Left renal pelvis (tissue), 4 donors: ENCODE measurements at regions not wholly inside any gene's neighbourhood (a gene's known extent, or its start where the extent isn't known, plus 50 kb on each side); places are given as distances from the start of the nearest gene placed in this dataset.
"Not testable (repeated sequence)": the region's sequence is repeated elsewhere in the genome, so short reads cannot be mapped to it uniquely, and the experiment has no call there.

Experiments
- DNase-seq, 4 donors: peaks; one replicate each; pipeline ENCODE4 v3.0.0-alpha.2; 2013; ENCODE audit warnings: low read depth in 4 of 4, low spot score in 3 of 4

DNA sequence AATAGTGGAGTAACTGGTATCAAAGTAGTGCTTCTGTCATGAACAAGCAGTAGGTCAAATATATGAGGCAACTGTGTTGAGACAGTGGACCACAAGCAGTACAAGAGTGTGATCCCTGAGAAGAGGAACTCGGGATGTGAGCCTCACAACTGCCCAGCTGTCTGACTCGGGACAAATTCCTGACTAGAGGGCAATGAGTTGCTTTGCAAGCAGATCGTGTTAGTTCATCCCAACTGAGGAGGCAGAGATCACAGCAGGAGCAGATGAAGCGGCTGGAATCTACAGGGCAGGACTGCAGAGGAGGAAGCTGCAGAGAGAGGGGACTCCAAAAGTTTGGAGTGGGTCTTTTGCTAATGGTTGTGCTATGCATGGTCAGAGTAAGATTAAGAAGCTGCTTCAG is 741.1 kb downstream of the DIAPH3 start:
- DNase-seq, result no peak

DNA sequence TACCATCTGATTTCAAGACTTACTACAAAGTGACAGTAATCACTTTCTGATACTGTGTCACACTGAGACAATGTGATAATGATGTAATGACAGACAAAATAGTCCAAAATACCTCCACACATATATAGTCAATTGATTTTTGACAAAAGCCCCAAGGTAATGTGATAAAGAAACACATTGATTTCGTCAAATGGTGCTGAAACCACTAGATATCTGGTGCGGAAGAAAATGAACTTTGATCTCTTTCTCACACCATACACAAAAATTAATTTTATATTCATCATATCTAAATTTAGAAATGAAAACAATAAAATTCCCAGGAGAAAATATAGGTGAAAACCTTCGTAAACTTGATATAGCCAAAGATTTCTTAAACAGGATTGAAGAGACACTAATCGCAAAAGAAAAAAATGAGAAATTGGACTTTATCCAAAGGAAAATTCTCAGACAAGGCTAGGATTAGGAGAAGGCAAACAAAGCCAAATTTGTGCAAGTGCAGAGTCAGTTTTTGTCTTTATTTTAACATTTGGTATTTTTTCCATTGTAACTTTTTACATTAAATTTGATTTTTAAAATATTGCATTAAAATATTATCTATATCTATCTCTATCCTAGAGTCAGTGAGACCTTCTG is 739.9 kb downstream of the DIAPH3 start:
- no peak for DNase-seq

DNA sequence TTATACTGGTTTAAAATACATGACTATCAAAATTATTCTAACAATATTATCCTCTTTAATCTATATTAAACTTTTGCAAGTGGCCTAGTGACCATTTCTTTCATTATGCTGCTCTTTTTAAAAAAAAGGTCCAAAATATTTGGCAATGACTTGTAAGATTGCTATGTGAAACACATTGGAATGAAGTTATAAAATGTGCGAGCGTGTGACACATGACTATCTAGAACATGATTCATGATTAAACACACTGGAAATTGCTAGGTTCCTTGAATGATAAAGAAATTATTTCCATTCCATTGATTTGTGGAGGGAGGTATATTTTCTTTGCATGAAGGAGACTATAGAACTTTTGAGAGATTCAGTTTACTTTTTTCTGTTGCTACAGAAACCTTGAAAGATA is 739.1 kb downstream of the DIAPH3 start:
- DNase-seq, result no peak

DNA sequence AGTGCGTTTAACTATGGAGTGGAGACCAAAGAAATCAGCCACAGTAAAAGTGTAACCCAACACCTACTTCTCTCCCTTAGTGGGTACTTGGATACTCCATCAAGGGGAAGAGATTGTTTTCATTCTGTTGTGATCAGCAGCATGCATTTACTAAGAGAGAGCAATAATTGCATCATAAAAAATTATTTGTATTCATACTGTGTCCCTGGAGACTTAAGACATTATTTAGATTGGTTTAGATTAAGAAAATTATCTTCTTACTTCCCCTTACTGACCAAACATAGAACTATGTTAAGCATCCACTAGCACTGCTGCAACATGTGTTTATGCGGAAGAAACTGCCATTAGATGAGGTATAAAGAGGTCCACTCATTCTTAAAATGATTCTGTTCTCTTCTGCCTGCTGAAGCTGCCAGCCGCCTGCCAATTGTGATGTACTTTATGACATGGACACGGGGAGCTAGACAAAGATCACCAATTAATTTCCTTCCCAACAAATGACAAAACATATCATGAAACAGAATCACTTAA is 738.5 kb downstream of the DIAPH3 start:
- DNase-seq, result no peak

DNA sequence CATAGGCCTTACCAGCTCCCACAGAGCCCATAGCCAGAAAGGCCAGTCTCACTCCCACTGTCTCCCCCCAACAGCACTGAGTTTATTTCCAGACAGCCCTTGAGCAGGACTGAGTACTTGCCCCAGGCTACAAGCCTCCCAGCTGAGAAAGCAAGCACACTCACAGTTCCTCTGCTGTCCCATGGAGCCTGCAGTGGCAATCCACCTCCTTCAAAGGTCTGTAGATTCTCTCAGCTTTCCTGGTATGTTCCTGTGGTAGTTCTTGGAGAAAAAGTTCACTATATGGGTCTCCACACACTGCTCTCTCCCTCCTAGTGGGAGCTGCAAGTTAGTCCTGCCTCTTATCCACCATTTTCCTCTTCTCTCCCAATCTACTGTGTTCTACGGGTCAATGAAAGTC is 728.7 kb downstream of the DIAPH3 start:
- DNase-seq, result no peak

DNA sequence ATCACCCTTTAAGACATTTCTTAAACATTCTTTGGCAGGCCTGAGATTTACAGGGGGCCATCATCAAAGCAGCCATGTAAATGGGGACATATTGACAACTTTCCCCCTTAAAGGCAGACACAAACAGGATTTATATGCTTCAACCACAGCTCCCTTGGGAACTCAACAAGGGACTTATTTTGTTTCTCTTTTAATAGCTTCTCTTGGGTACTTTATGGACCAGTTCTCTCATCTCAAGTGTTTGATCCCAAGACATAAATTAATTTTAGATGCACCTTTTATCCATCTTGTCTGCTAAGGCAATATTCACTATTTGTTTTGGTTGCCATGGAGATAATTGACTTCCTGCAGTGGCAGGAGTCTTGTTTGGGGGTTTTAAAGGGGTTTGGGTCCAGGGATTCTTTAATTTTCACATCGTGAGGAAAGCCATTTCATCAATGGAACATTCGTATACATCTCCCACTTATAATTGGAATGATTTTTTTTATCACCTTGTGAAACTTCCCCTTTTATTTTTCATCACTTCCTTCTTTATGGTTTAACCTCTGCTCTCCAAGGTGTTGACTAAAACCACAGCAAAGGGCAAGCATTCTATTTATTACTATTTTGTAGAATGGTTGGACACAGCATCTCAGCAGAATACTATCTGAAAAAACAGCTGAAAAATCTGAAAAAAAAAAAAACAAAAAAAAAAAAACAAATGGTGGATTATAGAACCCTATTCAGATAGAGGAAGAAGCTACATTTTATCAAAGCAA is 726.0 kb downstream of the DIAPH3 start:
- no peak for DNase-seq

DNA sequence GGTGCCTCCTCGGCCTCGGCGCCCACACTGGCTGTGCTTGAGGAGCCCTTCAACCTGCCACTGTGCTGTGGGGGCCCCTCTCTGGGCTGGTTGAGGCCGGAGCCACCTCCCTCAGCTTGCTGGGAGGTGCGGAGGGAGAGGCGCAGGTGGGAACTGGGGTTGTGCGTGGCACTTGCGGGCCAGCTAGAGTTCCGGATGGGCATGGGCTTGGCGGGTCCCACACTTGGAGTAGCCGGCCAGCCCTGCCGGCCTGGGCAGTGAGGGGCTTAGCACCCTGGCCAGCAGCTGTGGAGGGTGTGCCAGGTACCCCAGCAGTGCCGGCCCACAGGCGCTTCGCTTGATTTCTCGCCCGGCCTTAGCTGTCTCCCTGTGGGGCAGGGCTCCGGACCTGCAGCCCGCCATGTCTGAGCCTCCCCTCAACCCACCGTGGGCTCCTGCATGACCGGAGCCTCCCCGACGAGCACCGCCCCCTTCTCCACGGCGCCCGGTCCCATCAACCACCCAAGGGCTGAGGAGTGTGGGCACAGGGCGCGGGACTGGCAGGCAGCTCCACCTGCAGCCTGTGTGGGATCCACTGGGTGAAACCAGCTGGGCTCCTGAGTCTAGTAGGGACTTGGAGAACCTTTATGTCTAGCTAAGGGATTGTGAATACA is 723.8 kb downstream of the DIAPH3 start:
- no peak for DNase-seq

DNA sequence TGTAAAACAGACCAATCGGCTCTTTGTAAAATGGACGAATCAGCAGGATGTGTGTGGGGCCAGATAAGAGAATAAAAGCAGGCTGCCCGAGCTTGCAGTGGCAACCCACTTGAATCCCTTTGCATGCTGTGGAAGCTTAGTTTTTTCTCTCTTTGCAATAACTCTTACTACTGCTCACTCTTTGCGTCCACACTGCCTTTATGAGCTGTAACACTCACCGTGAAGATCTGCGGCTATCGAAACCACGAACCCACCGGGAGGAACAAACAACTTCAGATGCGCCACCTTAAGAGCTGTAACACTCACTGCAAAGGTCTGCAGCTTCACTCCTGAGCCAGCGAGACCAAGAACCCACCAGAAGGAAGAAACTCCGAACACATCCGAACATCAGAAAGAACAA is 722.7 kb downstream of the DIAPH3 start:
- not testable (repeated sequence) for DNase-seq

DNA sequence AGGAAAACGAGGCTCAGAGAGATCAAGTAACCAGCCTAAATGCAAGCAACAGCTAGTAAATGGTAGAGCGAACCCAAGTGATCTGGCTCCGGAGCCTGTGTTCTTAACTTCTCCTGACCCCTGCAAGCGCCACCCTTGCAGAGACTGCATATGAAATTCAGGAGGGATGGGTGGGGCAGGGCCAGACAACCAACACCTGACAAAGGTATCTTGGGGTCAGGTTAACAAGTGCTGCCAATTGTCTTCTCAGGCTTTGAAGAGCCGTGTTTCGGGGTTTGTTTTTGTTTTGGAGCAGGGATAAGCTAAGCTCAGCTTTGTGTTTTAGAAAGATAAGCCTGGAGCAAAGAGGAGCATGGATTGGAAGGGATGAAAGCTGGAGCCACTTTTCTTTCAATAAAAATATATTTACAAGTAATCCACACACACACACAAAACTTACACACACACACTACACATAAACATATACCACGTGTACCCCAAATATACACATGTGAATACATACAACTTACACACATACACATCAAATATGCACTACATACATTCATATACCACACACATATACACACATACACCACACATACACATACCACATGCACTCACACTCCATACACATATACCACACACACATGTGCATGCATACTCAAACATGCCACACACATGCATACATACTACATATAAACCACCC is 722.0 kb downstream of the DIAPH3 start:
- no peak for DNase-seq

DNA sequence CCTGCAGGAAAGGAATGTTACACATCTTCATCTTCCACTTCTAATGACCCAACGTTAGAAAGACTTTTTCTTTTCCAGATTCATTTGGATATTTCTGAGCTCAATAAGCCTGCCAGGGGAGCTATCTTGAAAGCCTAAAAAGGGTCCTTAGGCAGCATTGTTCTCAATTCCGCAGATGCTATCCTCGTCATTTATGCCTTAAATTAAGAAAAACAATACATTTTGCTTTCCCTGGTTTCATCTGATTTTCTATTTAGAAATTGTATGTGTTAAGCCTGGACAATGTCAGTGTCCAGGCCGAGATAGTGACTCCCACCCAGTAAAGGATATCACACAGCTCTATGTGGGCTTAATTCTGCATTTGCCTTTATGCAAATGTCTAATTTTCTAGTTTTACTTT is 721.3 kb downstream of the DIAPH3 start:
- no peak for DNase-seq

DNA sequence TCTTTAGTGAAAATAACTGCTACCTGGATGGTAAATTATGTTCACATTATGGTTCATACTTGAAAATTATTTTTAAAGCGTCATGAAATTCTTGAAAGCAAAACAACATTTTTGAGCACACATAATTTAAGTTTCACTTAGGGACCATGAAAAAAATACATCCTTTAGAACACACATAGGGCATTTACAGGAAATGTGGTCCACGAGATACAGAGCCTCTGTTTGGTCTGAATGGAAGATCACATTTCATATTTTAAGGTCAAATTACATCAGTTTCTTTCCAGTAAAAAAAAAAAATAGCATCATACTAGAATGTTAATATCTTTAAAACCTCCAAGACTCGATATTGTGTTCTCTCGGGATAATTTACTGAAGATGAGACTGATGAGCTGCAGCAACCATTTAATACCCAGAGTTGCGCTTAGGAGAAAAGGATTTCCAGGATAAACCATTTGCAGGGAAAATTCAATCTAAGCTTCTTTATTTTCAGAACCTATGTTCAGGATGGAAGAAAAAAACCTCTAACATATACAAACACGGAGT is 720.7 kb downstream of the DIAPH3 start:
- DNase-seq, result no peak

DNA sequence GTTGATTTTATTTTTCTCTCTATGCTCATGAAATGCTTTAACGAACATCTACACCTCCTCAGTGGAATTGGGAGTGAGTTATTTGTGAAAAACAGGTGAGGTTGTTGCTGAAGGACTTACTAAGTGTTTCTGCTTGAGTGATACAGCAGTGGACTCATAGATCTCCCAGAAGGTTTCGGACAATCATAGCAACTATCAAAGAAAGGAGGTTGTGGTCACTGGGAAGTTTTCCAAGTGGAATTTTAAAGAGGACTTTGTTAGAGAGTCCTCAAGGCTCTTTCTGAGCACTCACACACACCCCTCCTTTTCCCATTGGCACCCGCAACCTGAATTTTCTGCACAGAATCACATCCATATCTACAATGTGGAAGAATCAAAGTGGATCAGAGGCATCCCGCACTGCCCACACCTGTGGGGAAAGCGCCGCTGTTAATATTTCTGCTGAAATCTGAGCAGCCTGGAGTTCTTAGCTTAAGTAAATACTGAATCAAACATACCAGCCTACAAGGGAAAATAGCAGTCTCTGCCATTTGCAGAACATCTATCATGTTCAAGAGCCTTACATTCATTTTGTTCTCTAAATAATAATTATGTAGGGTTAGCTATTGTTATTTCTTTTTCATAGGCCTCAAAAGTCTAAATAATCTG is 719.4 kb downstream of the DIAPH3 start:
- no peak for DNase-seq

DNA sequence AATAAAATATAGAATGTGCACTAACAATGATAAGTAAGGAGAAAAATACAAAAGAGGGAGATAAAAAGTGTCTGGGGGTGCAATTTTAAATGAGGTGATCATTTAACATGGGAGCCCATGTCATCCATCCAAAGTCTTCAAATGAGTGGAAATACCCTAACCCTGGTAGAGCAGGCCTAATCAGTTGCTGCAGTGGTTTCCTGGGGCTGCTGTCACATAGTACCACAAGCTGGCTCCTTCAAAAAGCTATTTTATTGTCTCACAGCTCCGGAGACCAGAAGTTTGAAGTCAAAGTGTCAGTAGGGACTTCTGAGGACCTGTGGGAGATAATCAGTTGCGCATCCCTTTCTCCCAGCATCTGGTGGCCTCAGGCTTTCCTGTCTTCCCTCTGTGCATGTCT is 717.9 kb downstream of the DIAPH3 start:
- no peak for DNase-seq

DNA sequence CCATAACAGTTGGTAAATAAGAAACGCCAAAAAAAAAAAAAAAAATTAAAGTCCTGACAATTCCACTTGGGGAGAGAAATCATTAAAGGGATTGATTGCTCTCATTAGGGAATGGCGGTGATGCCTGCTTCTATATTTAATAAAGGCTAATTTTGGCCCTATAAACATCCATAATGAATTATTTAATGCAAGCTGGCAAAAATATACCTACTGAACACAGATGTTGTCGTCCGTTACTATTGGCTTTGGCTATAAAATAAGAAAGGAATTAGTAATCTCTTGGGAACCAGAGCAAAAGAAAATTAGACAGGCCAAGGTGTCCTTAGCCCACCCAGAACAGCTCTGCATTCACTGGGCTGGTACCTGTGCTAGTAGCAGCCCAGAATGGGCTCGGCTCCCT is 717.3 kb downstream of the DIAPH3 start:
- DNase-seq, result no peak

DNA sequence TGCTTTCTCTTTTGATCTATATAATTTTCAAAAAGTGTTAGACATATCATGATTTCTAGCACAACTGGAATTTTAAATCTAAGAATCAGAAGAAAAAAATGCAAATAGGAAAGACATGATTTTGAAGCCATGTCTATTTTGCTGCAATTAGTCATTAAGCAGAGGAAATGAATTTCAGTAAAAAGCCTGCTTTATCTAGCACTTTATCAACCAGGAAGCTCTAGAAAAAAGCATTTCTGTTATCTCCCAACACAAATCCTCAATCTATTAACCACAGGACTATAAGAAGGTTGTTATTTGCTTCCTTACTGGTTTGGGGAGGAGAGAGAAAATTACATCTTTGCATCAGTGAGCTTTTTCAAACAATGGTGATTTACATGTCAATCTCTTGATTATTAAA is 716.7 kb downstream of the DIAPH3 start:
- no peak for DNase-seq

DNA sequence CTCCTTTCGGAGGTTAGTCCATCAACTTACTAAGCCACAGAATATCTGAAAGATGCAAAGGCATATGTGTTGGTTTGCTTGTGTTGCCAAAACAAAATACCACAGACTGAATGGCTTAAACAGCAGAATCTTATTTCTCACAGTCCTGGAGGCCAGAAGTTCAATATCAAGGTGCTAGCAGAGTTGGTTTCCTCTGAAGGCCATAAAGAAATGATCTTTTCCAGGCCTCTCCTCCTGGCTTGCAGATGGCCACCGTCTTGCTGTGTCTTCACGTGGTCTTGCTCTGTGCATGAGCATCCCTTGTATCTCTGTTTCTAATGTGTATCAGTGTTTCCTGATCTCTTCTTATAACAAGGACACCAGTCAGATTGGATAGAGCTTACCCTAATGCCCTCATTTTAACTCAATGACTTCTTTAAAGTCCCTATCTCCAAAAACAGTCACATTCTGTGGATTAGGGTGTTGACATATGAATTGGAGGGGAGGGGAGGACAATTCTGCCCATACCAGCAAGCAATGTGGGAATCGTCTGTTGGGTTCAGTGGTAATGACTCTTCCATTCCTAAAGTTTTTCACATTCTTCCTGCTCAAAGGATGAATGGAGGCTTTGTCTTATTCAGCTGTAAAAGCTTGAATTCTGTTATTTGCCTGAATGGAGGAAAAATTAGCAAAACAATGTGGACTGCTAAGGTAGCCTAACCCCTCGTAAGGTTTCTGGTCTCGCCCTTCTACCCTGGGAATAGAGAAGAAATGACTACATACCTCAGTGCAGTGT is 715.7 kb downstream of the DIAPH3 start:
- no peak for DNase-seq

DNA sequence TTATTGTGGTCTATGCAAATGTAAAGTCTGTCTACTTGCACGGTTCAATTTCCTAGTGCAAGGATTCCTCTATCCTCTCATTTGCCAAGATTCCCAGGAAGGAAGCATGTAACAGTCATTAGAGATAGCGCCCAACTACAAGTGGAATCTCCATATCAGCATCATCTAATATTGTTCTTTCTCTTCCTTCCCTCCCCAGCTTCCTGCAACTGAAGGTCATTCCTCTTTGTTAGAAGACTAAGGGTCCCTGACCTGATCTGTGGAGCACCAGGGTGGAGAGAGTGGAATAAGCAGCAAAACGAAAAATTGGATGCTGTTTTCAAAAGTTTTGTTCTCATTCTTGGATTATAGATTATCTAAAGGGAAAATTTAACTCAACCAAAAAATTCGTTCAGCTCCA is 714.0 kb downstream of the DIAPH3 start:
- DNase-seq, result no peak

DNA sequence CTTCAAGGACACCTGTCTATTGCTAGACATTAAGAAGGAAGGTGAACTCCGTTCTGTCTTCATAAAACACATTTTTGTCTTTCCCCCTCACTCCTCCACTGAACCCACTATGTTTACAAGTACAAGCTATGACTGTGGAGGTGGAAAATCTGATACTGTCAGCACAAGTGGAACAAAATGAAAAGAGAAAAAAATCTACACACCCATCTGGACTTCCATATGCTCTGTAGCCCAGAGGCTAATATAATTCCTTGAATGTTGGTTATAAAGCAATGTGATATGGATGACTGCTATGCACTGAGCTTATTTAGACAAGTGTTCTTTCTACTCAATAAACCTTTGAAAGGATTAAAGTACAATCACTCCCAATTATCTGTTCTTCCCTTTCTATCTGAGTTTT is 713.5 kb downstream of the DIAPH3 start:
- DNase-seq, result no peak

DNA sequence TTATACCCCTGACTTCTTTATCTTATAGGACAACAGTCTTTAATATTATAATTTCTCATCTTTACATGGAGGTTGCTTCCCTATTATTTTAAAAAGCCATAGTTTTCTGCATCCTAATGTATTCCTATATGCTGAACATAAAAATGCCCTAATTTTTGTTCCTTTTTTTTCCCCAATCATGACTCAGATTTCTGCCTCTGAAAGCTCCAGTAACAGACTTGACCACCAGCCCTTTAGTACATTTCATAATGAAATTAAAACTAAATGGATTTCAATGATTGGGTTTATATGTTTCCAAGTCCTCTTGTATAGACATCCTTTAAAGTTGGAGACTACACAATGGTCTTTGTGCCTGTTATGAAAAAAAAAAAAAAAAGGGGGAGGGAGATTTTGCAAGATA is 712.5 kb downstream of the DIAPH3 start:
- DNase-seq, result no peak
